SJCRH30 (cell line): ENCODE measurements at regions not wholly inside any gene's neighbourhood (a gene's known extent, or its start where the extent isn't known, plus 50 kb on each side); places are given as distances from the start of the nearest gene placed in this dataset.

Experiments
- DNase-seq, 2 experiments: peaks; one replicate each; pipeline ENCODE4 v3.0.0-alpha.2; 2015 to 2020
- H3K27ac ChIP-seq: fragments of 250-450 bp; sonication (Bioruptor Pico); 2 replicates; pipeline ENCODE4 v1.5.1; 2020; ENCODE audit warnings: mild to moderate bottlenecking, moderate library complexity
- H3K27me3 ChIP-seq: fragments of 250-450 bp; sonication (Bioruptor Pico); 2 replicates; pipeline ENCODE4 v1.5.1; 2020; ENCODE audit warnings: mild to moderate bottlenecking, moderate library complexity
- H3K36me3 ChIP-seq: fragments of 250-450 bp; sonication (Bioruptor Pico); 2 replicates; pipeline ENCODE4 v1.5.1; 2020; ENCODE audit warnings: mild to moderate bottlenecking, moderate library complexity
- H3K4me1 ChIP-seq: fragments of 250-450 bp; sonication (Bioruptor Pico); 2 replicates; pipeline ENCODE4 v1.5.1; 2020; ENCODE audit warnings: mild to moderate bottlenecking, moderate library complexity
- H3K4me3 ChIP-seq: fragments of 250-450 bp; sonication (Bioruptor Pico); 2 replicates; pipeline ENCODE4 v1.5.1; 2020; ENCODE audit warnings: mild to moderate bottlenecking, moderate library complexity
- H3K9me3 ChIP-seq: fragments of 250-450 bp; sonication (Bioruptor Pico); replicated peaks from 2 replicates; pipeline ENCODE4 v1.5.1; 2020; ENCODE audit warnings: mild to moderate bottlenecking, moderate library complexity

DNA sequence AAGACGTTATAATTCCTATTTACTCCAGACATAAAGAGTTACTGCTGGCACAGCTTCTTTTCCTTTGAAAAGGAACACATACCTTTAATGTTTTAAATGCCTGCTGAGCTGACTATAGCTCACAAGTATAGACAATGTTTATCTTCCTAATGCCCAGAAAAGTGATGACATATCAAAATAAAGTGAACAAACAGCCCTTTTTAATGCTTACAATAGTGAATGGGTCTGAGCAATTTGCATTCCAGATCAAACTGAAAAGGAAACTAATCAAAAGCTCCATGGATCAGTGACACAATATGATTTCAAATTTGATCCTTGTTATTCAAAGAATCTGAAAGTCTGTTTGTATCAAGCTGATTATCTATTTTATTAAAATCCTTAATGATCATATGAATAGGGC lies 233.6 kb upstream of the SEMA3E start:
- H3K27ac ChIP-seq = no peak overlapping the region
- no peak overlapping the region for H3K4me3 ChIP-seq
- no peak for DNase-seq
- no peaks in the 10 kb centered on the region for H3K36me3 ChIP-seq
- H3K9me3 ChIP-seq = no peaks in the 10 kb centered on the region
- no peaks in the 10 kb centered on the region for H3K4me1 ChIP-seq
- H3K27me3 ChIP-seq = no peaks in the 10 kb centered on the region

DNA sequence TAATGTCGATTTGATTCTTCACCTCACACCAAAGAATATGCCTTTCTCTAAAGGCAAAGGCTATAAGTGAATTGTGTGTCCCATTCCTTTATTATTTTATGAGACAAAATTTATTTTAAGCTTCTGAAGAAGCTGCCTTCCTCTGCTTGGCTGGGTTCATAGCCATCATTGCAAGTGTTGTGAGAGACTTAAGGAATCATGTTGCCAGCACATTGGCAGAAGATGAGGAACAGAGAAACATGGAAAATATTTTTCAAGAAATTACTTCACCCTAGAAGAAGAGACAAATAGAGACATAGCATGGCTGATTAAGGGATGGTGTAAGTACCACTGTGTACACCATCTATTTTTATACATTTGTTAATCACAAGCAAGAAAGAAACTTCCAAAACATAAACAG lies 230.1 kb upstream of the SEMA3E start:
- H3K4me3 ChIP-seq = no peak overlapping the region
- DNase-seq = no peak
- no peaks in the 10 kb centered on the region for H3K4me1 ChIP-seq
- no peaks in the 10 kb centered on the region for H3K9me3 ChIP-seq
- no peaks in the 10 kb centered on the region for H3K27me3 ChIP-seq
- H3K27ac ChIP-seq = no peak overlapping the region
- H3K36me3 ChIP-seq = no peaks in the 10 kb centered on the region

DNA sequence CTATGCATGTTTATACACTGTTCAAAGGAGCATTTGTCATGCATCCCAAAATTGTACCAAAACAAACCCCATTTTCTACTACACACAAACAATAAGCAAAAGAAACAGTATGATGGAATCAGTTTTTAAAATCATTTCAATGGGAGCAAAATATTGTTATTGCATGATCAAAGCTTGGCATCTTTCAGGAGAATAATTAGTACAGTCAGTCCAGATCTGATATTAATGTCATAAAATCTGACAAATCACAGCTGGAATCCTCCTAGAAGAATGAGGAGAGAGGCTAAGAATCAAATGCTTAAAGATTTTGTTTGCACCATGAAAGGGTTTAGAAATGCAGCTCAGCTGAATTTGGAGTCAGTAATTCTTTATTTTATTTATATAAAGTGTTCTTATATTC lies 229.7 kb upstream of the SEMA3E start:
- Histone ChIP-seq H3K27ac (no peak overlapping the region), H3K4me3 (no peak overlapping the region), H3K36me3 (no peaks in the 10 kb centered on the region), H3K27me3 (no peaks in the 10 kb centered on the region), H3K4me1 (no peaks in the 10 kb centered on the region), H3K9me3 (no peaks in the 10 kb centered on the region)
- no peak for DNase-seq

DNA sequence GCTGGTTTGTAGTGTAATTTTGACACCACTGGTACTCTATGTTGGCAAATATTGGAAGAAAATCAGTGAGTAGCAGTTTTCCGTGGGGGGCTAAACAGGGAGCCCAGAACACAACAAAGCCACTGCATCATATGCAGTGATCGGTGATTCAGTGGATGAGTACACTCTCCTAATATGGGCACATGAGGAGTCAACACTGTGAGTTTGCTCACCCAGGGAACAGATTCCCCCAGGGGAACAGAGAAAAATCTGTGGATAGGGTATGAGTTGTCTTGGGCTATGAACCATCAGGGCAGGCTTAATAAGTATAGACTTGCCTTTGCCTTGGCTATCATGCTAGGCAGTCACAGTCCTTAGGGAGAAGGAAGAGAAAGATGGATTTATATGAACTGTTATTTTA lies 227.7 kb upstream of the SEMA3E start:
- no peaks in the 10 kb centered on the region for H3K9me3 ChIP-seq
- DNase-seq = no peak
- no peaks in the 10 kb centered on the region for H3K36me3 ChIP-seq
- no peak overlapping the region for H3K4me3 ChIP-seq
- no peak overlapping the region for H3K27ac ChIP-seq
- H3K27me3 ChIP-seq = no peaks in the 10 kb centered on the region
- no peaks in the 10 kb centered on the region for H3K4me1 ChIP-seq

DNA sequence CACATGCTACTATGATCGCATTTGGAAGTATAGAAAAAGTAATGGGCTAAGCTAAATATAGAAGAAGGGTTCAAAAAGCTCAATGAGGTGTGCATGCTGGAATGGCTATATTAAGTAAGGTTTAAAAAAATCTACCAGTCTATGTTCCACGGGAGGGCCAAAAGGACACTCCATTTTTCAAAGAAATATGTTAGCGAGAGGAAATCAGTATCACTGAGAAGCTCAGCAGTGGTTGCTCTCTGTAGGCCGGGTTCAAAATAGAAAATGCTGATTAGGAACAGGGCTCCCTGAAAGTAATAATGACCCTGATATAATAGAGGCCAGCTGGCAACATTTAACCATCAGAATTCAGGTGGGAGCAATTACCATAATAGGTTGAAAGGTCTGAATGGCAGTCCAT lies 224.5 kb upstream of the SEMA3E start:
- Histone ChIP-seq H3K27me3 (no peaks in the 10 kb centered on the region), H3K36me3 (no peaks in the 10 kb centered on the region), H3K4me3 (no peak overlapping the region), H3K27ac (no peak overlapping the region), H3K9me3 (no peaks in the 10 kb centered on the region), H3K4me1 (peaks cover under 1% of the 10 kb centered on the region; the same call in 1 of the 2 replicates)
- no peak for DNase-seq

DNA sequence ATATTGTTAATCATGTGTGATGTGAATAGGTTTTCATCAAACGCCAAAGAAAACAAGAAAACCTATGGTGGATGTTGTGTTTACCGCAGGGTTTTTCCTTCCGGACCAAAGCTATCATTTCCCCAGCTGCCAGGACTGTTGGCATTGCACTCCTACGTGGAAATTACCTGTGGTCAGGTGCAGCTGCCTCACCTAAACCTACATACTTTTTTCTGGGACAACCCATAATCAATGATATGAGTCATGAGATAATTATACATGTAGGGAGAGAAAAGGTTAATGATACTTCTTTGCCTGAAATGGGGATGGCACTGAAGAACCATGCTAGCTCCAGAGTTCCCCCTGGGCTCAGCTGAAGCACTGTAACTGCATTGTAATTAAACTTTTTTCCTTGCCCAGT lies 223.6 kb upstream of the SEMA3E start:
- Histone ChIP-seq H3K4me3 (no peak overlapping the region), H3K36me3 (no peaks in the 10 kb centered on the region), H3K27ac (no peak overlapping the region), H3K4me1 (peaks cover 5% of the 10 kb centered on the region; the same call in 1 of the 2 replicates), H3K9me3 (no peaks in the 10 kb centered on the region), H3K27me3 (no peaks in the 10 kb centered on the region)
- DNase-seq = no peak

DNA sequence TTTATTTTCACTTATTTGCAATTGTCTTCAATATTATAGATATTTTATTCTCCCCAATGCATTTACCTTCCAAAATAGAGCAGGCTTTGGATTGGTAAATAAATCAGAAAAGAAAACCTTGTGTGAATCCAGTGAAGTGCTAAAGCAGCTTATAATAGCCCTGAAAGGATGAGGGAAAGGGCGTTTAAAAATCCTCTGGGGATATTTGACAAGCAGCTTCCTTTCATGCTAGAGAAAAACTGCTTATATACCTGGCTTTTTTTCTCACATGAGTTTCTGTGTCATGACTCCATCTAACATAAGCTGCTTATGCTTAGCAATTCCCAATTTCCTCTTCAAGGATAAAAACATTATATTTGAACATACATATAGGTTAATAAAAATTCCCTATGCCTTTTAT lies 221.6 kb upstream of the SEMA3E start:
- Histone ChIP-seq H3K27ac (no peak overlapping the region), H3K4me1 (peaks cover 5% of the 10 kb centered on the region; the same call in 1 of the 2 replicates), H3K4me3 (no peak overlapping the region), H3K36me3 (no peaks in the 10 kb centered on the region), H3K9me3 (no peaks in the 10 kb centered on the region), H3K27me3 (no peaks in the 10 kb centered on the region)
- no peak for DNase-seq

DNA sequence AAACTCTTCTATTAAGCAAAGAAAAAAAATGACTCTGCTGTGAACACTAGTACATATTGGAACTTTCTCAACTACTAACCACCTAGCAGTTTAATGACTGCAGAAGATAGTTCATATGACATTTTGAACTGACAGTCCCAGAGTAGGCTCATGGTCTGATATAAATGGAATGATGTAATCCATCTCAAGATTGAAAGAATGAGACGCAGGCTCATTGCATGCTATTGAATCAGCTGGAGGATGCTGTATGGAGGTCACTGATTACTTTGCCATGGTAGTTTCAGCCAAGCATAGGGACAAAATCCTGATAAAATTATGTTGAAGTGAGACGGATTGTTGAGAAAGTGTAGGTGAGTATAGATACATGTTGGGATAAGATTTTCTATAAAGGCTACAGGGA lies 217.6 kb upstream of the SEMA3E start:
- Histone ChIP-seq H3K36me3 (no peaks in the 10 kb centered on the region), H3K27me3 (no peaks in the 10 kb centered on the region), H3K4me3 (no peak overlapping the region), H3K4me1 (peaks cover 5% of the 10 kb centered on the region; the same call in 1 of the 2 replicates), H3K27ac (peak overlapping the region; percentile 64; the same call in 1 of the 2 replicates), H3K9me3 (no peaks in the 10 kb centered on the region)
- DNase-seq = no peak

DNA sequence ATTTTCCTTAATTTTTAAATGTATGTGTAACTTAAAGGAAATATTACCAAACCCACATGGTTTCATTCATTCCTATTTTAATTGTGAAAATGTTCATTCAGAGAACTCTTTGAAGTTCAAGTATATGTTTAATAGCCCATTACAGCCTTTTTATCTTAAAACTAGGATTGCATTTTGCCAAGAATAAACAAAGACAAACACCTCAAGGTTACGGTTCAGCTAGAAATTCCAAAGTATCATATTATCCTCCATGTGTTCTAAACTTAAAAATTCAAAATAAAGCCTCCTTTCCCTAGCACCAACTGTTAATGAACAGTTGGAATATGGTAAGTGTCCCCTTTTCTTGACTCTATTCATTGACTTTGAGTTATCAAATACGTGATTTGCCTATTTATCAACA lies 215.6 kb upstream of the SEMA3E start:
- Histone ChIP-seq H3K4me1 (peaks cover 5% of the 10 kb centered on the region; the same call in 1 of the 2 replicates), H3K27me3 (no peaks in the 10 kb centered on the region), H3K36me3 (no peaks in the 10 kb centered on the region), H3K27ac (no peak overlapping the region), H3K4me3 (no peak overlapping the region), H3K9me3 (no peaks in the 10 kb centered on the region)
- no peak for DNase-seq

DNA sequence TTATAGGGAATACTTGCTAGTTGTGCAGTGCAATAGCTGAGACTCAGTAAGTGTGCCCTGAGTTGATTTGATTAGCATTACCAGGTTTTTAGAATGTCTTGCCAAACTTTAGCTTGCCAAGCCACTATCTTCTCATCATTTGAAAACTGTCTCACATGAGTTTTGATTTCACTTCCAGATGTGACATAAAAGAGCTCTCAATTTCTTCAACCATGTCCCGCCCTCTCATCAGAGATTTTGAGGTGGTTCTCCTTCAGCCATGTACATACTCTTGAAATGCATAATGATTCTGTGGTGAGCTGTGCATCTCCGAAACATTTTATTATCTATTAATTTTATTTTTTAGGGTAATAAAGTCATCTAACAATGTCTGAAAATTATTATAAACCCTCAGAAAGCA lies 215.0 kb upstream of the SEMA3E start:
- no peak overlapping the region for H3K4me3 ChIP-seq
- H3K4me1 ChIP-seq = peaks cover 5% of the 10 kb centered on the region; the same call in 1 of the 2 replicates
- H3K27ac ChIP-seq = no peak overlapping the region
- no peak for DNase-seq
- no peaks in the 10 kb centered on the region for H3K36me3 ChIP-seq
- no peaks in the 10 kb centered on the region for H3K27me3 ChIP-seq
- H3K9me3 ChIP-seq = no peaks in the 10 kb centered on the region

DNA sequence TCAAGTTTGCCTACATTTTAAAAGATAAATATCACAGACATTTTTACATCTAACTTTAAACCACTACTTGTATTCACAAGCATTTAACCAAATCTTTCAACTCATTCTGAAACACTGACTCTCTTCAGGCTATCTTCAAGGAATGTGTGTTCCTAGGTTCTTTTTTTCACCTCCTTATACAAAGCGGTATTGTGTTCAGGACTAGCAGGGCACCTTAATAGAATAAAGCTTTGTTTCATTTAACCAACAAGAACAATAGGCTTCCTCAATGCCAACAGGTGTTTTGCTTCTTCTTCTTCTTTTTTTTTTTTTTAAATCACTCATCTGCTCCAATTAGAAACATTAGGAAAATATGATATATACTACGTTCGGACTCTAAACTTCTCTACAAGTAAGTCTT lies 212.9 kb upstream of the SEMA3E start:
- Histone ChIP-seq H3K4me1 (no peaks in the 10 kb centered on the region), H3K4me3 (no peak overlapping the region), H3K27ac (no peak overlapping the region), H3K9me3 (no peaks in the 10 kb centered on the region), H3K36me3 (no peaks in the 10 kb centered on the region), H3K27me3 (no peaks in the 10 kb centered on the region)
- DNase-seq = no peak

DNA sequence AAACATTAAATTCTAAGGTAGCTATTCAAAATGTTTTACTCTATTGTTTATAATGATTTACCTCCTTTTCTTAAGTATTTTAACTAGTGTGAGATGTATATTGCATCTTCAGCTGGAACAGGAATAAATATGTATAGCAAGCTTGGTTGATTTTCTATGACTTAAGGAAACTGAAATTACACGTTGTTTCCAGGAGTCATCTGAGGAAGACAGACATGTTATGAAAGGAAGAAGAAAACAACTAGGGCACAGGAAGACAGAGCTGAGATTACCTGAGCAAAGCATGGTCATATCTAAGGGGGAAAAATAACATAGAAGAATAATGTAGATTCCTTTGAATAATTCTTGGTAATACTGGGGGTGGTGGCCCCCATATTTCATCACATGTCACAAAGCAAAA lies 210.9 kb upstream of the SEMA3E start:
- Histone ChIP-seq H3K27ac (no peak overlapping the region), H3K36me3 (no peaks in the 10 kb centered on the region), H3K9me3 (no peaks in the 10 kb centered on the region), H3K27me3 (no peaks in the 10 kb centered on the region), H3K4me3 (no peak overlapping the region), H3K4me1 (no peaks in the 10 kb centered on the region)
- no peak for DNase-seq

DNA sequence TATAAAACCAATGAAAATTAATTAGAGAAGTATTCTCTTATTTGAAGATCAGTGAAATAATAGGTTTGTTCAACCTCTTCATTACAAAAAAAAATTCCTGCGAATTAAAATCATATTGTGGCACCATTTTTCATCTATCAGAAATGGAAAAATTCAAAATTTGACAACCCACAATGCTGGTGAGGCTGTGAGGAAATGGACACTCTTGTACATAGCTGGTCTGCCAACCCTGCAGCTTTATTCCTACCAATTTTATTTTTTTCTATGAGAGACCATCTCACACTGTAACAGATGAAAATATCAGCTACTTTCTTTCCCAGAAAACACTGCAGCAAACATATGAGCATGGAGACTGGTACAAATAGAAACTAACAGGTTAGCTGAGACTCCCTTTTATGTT lies 208.8 kb upstream of the SEMA3E start:
- H3K27me3 ChIP-seq = no peaks in the 10 kb centered on the region
- H3K4me1 ChIP-seq = no peaks in the 10 kb centered on the region
- H3K9me3 ChIP-seq = no peaks in the 10 kb centered on the region
- no peak for DNase-seq
- H3K36me3 ChIP-seq = no peaks in the 10 kb centered on the region
- H3K4me3 ChIP-seq = no peak overlapping the region
- H3K27ac ChIP-seq = no peak overlapping the region

DNA sequence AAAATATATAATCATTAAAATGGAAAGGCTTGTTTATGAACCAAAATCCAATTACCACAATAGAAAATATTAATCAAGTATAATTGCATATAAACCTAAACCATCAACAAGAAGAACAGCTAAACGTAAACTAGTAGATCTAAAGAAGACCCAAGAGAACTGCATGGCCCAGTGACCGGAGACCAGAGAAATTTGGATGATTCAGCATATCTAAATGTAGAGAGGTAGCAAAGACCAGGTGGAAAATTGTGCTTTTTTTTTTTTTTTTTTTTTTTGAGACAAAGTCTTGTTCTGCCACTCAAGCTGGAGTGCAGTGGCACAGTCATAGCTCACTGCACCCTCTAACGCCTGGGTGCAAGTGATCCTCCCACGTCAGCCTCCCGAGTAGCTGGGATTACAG lies 207.2 kb upstream of the SEMA3E start:
- Histone ChIP-seq H3K27ac (no peak overlapping the region), H3K4me3 (no peak overlapping the region), H3K27me3 (no peaks in the 10 kb centered on the region), H3K4me1 (no peaks in the 10 kb centered on the region), H3K9me3 (no peaks in the 10 kb centered on the region), H3K36me3 (no peaks in the 10 kb centered on the region)
- DNase-seq = no peak

DNA sequence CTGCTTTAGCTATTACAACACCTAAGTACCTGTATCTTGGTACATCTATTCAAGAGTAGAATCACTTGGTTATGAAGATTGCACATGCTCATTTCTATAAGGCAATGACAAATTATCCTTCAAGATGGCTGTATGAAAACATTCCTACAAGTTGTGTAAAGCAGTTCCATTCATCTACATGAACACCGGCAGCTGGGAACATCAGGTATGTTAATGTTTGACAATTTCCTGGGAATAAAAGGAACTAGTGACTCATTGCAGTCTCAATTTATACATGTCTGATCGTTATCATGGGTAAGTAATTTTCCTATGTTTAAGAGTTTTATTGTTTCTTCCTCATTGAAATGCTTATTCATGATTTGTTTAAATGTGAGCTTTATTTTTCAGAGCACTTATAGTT lies 203.2 kb upstream of the SEMA3E start:
- no peak for DNase-seq
- no peaks in the 10 kb centered on the region for H3K27me3 ChIP-seq
- H3K4me1 ChIP-seq = no peaks in the 10 kb centered on the region
- H3K9me3 ChIP-seq = no peaks in the 10 kb centered on the region
- H3K36me3 ChIP-seq = no peaks in the 10 kb centered on the region
- H3K4me3 ChIP-seq = no peak overlapping the region
- H3K27ac ChIP-seq = no peak overlapping the region

DNA sequence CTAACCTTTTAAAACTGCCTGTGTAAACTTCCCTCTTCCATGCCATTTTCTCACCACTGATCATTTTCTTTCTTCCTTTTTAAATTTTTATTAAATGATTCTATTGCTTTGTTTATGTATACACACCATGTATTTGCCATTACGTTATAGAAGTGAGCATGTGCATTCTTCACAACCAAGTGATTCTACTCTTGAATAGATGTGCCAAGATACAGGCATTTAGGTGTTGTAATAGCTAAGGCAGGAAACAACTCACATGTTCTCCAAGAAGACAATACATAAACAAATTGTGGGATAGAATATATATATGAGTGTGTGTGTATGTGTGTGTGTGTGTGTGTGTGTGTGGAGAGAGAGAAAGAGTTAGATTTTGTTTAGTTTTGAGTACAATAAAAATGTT lies 202.6 kb upstream of the SEMA3E start:
- no peak overlapping the region for H3K4me3 ChIP-seq
- no peaks in the 10 kb centered on the region for H3K27me3 ChIP-seq
- no peak overlapping the region for H3K27ac ChIP-seq
- DNase-seq = no peak
- H3K9me3 ChIP-seq = no peaks in the 10 kb centered on the region
- no peaks in the 10 kb centered on the region for H3K4me1 ChIP-seq
- no peaks in the 10 kb centered on the region for H3K36me3 ChIP-seq

DNA sequence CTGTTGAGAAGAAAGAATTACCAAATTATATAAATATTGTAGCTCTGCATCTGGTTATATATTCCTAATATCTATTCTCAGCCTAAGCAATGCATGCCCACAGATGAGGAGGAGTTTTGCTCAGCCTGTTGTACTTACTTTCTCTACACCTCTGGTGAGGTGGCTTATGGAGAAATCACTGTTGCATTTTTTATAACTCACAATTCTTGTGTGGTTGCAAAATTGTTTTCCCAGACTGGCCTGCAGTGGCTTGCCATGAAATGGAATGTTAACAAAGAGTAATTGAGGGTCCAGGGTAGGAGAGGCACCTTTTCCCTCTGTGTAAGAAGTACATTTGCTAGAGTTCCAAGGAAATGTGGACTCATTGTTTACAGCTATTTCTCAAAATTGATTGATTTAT lies 202.0 kb upstream of the SEMA3E start:
- Histone ChIP-seq H3K27me3 (no peaks in the 10 kb centered on the region), H3K36me3 (no peaks in the 10 kb centered on the region), H3K4me3 (no peak overlapping the region), H3K27ac (no peak overlapping the region), H3K4me1 (no peaks in the 10 kb centered on the region), H3K9me3 (no peaks in the 10 kb centered on the region)
- DNase-seq = no peak
